ENCODE measurements at regions not wholly inside any gene's neighbourhood (a gene's known extent, or its start where the extent isn't known, plus 50 kb on each side); places are given as distances from the start of the nearest gene placed in this dataset.

GRCh38 chr13:106261450-106261849, 274.0 kb downstream of the EFNB2 start:
- no peak for DNase-seq (ENCODE audit: low spot score)
- TF ChIP-seq CTCF (IDR thresholded peaks at IDR 0.05; ENCODE audit: borderline replicate concordance, control extremely low read depth, extremely low read depth, insufficient read depth, missing control alignments), result no peak
- in situ Hi-C loops (cut with MboI; ENCODE audit: low sequenced_read_pairs, unreplicated experiment), result no loop called here

- no peak for TF ChIP-seq CTCF (IDR thresholded peaks at IDR 0.05; ENCODE audit: borderline replicate concordance, control extremely low read depth, extremely low read depth, insufficient read depth, missing control alignments)
- in situ Hi-C loops (cut with MboI; ENCODE audit: low sequenced_read_pairs, unreplicated experiment), result no loop called here
- no peak for DNase-seq (ENCODE audit: low spot score)
These were observed 275.1 kb downstream of the EFNB2 start for GRCh38 chr13:106260352-106260751.

- no peak for DNase-seq (ENCODE audit: low spot score)
- TF ChIP-seq CTCF (IDR thresholded peaks at IDR 0.05; ENCODE audit: borderline replicate concordance, control extremely low read depth, extremely low read depth, insufficient read depth, missing control alignments), result no peak
- in situ Hi-C loops (cut with MboI; ENCODE audit: low sequenced_read_pairs, unreplicated experiment), result no loop called here
These were observed 275.5 kb downstream of the EFNB2 start for GRCh38 chr13:106259928-106260327.

- no peak for TF ChIP-seq CTCF (IDR thresholded peaks at IDR 0.05; ENCODE audit: borderline replicate concordance, control extremely low read depth, extremely low read depth, insufficient read depth, missing control alignments)
- in situ Hi-C loops (cut with MboI; ENCODE audit: low sequenced_read_pairs, unreplicated experiment), result no loop called here
- no peak for DNase-seq (ENCODE audit: low spot score)
These were observed 288.7 kb downstream of the EFNB2 start for GRCh38 chr13:106246666-106247188.

GRCh38 chr13:106246242-106246641, 289.2 kb downstream of the EFNB2 start:
- in situ Hi-C loops (cut with MboI; ENCODE audit: low sequenced_read_pairs, unreplicated experiment), result no loop called here
- no peak for DNase-seq (ENCODE audit: low spot score)
- no peak for TF ChIP-seq CTCF (IDR thresholded peaks at IDR 0.05; ENCODE audit: borderline replicate concordance, control extremely low read depth, extremely low read depth, insufficient read depth, missing control alignments)

- DNase-seq (ENCODE audit: low spot score), result no peak
- in situ Hi-C loops (cut with MboI; ENCODE audit: low sequenced_read_pairs, unreplicated experiment), result no loop called here
- no peak for TF ChIP-seq CTCF (IDR thresholded peaks at IDR 0.05; ENCODE audit: borderline replicate concordance, control extremely low read depth, extremely low read depth, insufficient read depth, missing control alignments)
These were observed 292.4 kb downstream of the EFNB2 start for GRCh38 chr13:106243011-106243565.

Data from GM13976 (cell line).